H1 (cell line): ENCODE measurements at regions not wholly inside any gene's neighbourhood (a gene's known extent, or its start where the extent isn't known, plus 50 kb on each side); places are given as distances from the start of the nearest gene placed in this dataset.

Experiments
- CTCF ChIA-PET: fragments of 300-600 bp; sonication (Branson Sonifier 250); formaldehyde crosslinking; loops from one replicate; lab custom pipeline; 2021; ENCODE audit not compliant: partially characterized antibody; lab: Charles Lee
- POLR2A ChIA-PET: fragments of 300-600 bp; sonication (Branson Sonifier 250); formaldehyde crosslinking; loops from one replicate; lab custom pipeline; 2021; ENCODE audit warnings: inconsistent platforms; ENCODE audit not compliant: partially characterized antibody; lab: Charles Lee
- DNase-seq, 2 experiments: peaks; one replicate each; pipeline versions ENCODE4 v3.0.0 to v3.0.0-alpha.2; 2010 to 2022; ENCODE audit warnings: low spot score in 2 of 2, low read depth in 1 of 2, mixed read lengths in 1 of 2
- FAIRE-seq: peaks from 2 replicates; lab custom pipeline; 2011; peaks lifted over from hg19 to GRCh38; lab: Jason Lieb, UNC
- H2AFZ ChIP-seq: 2 replicates; pipeline ENCODE4 v1.8.1; 2012; ENCODE audit warnings: low read length, inconsistent platforms
- H2AK5ac ChIP-seq: 2 replicates; pipeline ENCODE4 v1.6.1; 2013; ENCODE audit warnings: low read depth, low read length
- H2BK120ac ChIP-seq: replicated peaks from 2 replicates; pipeline ENCODE3; 2013; ENCODE audit warnings: low read depth, low read length, inconsistent platforms
- H2BK12ac ChIP-seq: 2 replicates; pipeline ENCODE4 v1.6.1; 2013; ENCODE audit warnings: low read depth, low read length
- H2BK15ac ChIP-seq: 2 replicates; pipeline ENCODE4 v1.6.1; 2013; ENCODE audit warnings: low read length
- H2BK20ac ChIP-seq: 2 replicates; pipeline ENCODE4 v1.6.1; 2013; ENCODE audit warnings: low read length
- H2BK5ac ChIP-seq: 2 replicates; pipeline ENCODE4 v1.6.1; 2013; ENCODE audit warnings: low read depth, low read length
- H3K14ac ChIP-seq: 2 replicates; pipeline ENCODE4 v1.6.1; 2013; ENCODE audit warnings: inconsistent platforms; ENCODE audit not compliant: insufficient read length
- H3K18ac ChIP-seq: 2 replicates; pipeline ENCODE4 v1.6.1; 2013; ENCODE audit warnings: low read length; ENCODE audit errors: extremely low read depth
- H3K23ac ChIP-seq: 2 replicates; pipeline ENCODE4 v1.6.1; 2013; ENCODE audit warnings: inconsistent platforms; ENCODE audit not compliant: insufficient read length
- H3K23me2 ChIP-seq: 2 replicates; pipeline ENCODE4 v1.6.1; 2013; ENCODE audit warnings: low read depth, low read length
- H3K27ac ChIP-seq: 2 replicates; pipeline ENCODE4 v1.6.1; 2011; ENCODE audit warnings: low read depth, low read length, inconsistent platforms
- H3K27me3 ChIP-seq, 4 experiments: replicated peaks in 1 of 4; 1 replicate in 1 of 4; 2 replicates in 3 of 4; pipeline versions ENCODE4 v1.6.1 to v1.8.1; 2011 to 2013; ENCODE audit warnings: low read length in 3 of 4, mild to moderate bottlenecking in 3 of 4, inconsistent platforms in 2 of 4, mixed read lengths in 2 of 4, moderate library complexity in 1 of 4; ENCODE audit not compliant: control insufficient read depth in 3 of 4, insufficient read depth in 3 of 4; ENCODE audit errors: extremely low read depth in 1 of 4
- H3K36me3 ChIP-seq, 4 experiments: 2 replicates each; pipeline versions ENCODE4 v1.6.1 to v1.8.1; 2011 to 2013; ENCODE audit warnings: mild to moderate bottlenecking in 4 of 4, low read length in 3 of 4, moderate library complexity in 2 of 4, control low read depth in 1 of 4, inconsistent platforms in 1 of 4; ENCODE audit not compliant: insufficient read depth in 4 of 4, control insufficient read depth in 2 of 4
- H3K4ac ChIP-seq: replicated peaks from 2 replicates; pipeline ENCODE3; 2013; ENCODE audit warnings: low read length, low read depth, mixed read lengths, inconsistent platforms; ENCODE audit not compliant: insufficient read length
- H3K4me1 ChIP-seq, 4 experiments: replicated peaks in 1 of 4; 1 replicate in 1 of 4; 2 replicates in 3 of 4; pipeline versions ENCODE4 v1.6.1 to v1.8.1; 2011 to 2013; ENCODE audit warnings: low read length in 3 of 4, inconsistent platforms in 2 of 4, mixed read lengths in 1 of 4; ENCODE audit not compliant: insufficient read depth in 4 of 4, control insufficient read depth in 3 of 4
- H3K4me2 ChIP-seq, 2 experiments: 2 replicates each; pipeline versions ENCODE4 v1.6.1 to v1.8.1; 2011 to 2013; ENCODE audit warnings: low read depth in 2 of 2, low read length in 2 of 2, control low read depth in 1 of 2, inconsistent platforms in 1 of 2, mild to moderate bottlenecking in 1 of 2; ENCODE audit not compliant: insufficient read depth in 1 of 2
- H3K4me3 ChIP-seq, 4 experiments: fragments of 200-600, 300-600 bp in 1 of 4; sonication (generic), shearing (Covaris generic), sonication (Bioruptor Twin) in 1 of 4; 2 replicates each; pipeline versions ENCODE4 v1.5.1 to v1.8.1; 2011 to 2016; ENCODE audit warnings: low read length in 4 of 4, low read depth in 3 of 4, control low read depth in 2 of 4, inconsistent platforms in 2 of 4, mild to moderate bottlenecking in 2 of 4, mixed read lengths in 1 of 4, moderate library complexity in 1 of 4; ENCODE audit not compliant: insufficient read depth in 2 of 4; ENCODE audit errors: extremely low read depth in 1 of 4
- H3K56ac ChIP-seq: replicated peaks from 2 replicates; pipeline ENCODE3; 2013; ENCODE audit warnings: low read depth, mild to moderate bottlenecking, mixed read lengths, low read length, inconsistent platforms; ENCODE audit not compliant: insufficient read length
- H3K79me1 ChIP-seq: 2 replicates; pipeline ENCODE4 v1.6.1; 2013; ENCODE audit warnings: low read depth, low read length, control low read depth
- H3K79me2 ChIP-seq, 2 experiments: 2 replicates each; pipeline versions ENCODE4 v1.6.1 to v1.8.1; 2012 to 2013; ENCODE audit warnings: low read length in 2 of 2, mild to moderate bottlenecking in 2 of 2, inconsistent platforms in 1 of 2; ENCODE audit not compliant: insufficient read depth in 2 of 2, control insufficient read depth in 1 of 2
- H3K9ac ChIP-seq, 4 experiments: replicated peaks in 1 of 4; 1 replicate in 1 of 4; 2 replicates in 3 of 4; pipeline versions ENCODE4 v1.6.1 to v1.8.1; 2011 to 2013; ENCODE audit warnings: low read depth in 3 of 4, low read length in 3 of 4, control low read depth in 2 of 4, mild to moderate bottlenecking in 2 of 4, moderate library complexity in 2 of 4, inconsistent platforms in 1 of 4; ENCODE audit errors: extremely low read depth in 1 of 4
- H3K9me3 ChIP-seq, 2 experiments: 2 replicates each; pipeline versions ENCODE4 v1.6.1 to v1.8.1; 2012 to 2013; ENCODE audit warnings: mild to moderate bottlenecking in 2 of 2, moderate library complexity in 2 of 2, control low read depth in 1 of 2, inconsistent platforms in 1 of 2, low read depth in 1 of 2, low read length in 1 of 2, mixed read lengths in 1 of 2; ENCODE audit not compliant: insufficient read depth in 2 of 2
- H4K20me1 ChIP-seq, 2 experiments: replicated peaks in 1 of 2; 2 replicates each; pipeline versions ENCODE3 to v1.8.1; 2011 to 2013; ENCODE audit warnings: inconsistent platforms in 2 of 2, low read length in 2 of 2, mild to moderate bottlenecking in 1 of 2; ENCODE audit not compliant: insufficient read depth in 2 of 2, control insufficient read depth in 1 of 2
- H4K5ac ChIP-seq: 2 replicates; pipeline ENCODE4 v1.6.1; 2013; ENCODE audit warnings: low read length, low read depth, mixed read lengths, inconsistent platforms; ENCODE audit not compliant: insufficient read length
- H4K8ac ChIP-seq: 2 replicates; pipeline ENCODE4 v1.8.0; 2013; ENCODE audit warnings: mild to moderate bottlenecking, moderate library complexity, low read length, inconsistent platforms; ENCODE audit not compliant: insufficient read depth; ENCODE audit errors: extremely low read depth
- H4K91ac ChIP-seq: replicated peaks from 2 replicates; pipeline ENCODE3; 2013; ENCODE audit warnings: low read length, mixed read lengths, inconsistent platforms; ENCODE audit not compliant: insufficient read length
- WGBS, 2 experiments: shearing (Covaris generic) in 1 of 2; methylation state at CpG; one replicate each; pipeline versions ENCODE4 v1.1.6 to v1.1.7; 2013 to 2015; ENCODE audit warnings: low lambda C conversion rate in 2 of 2, mixed read lengths in 2 of 2, inconsistent platforms in 1 of 2, low coverage in 1 of 2, missing lambda C conversion rate in 1 of 2; ENCODE audit not compliant: insufficient replicate concordance in 2 of 2, insufficient coverage in 1 of 2, insufficient read length in 1 of 2; ENCODE audit errors: extremely low coverage in 1 of 2, missing lambda C conversion rate in 1 of 2; 5-methylcytosine and 5-hydroxymethylcytosine counted together

DNA sequence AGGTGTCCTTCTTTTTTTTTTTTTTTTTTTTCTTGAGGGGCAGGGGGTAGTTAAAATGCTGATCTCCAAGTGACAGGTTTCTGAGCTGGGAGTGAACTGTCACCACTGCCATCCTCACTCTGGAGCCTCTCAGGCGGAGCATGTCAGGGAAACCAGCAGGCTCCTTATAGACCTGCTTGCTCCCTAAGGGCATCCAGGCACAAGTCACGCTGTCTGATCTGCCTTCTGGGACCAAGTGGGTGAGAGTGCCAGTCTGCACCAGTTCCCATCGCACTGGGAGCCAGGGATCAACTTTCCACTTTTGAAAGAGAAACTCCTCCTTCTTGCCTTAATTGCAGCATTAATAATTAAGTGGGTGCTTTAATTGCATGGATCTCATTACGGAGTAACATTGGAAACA, 537.9 kb upstream of the CADM1 start:
- H3K79me1 ChIP-seq: no peaks in the 10 kb centered on the region
- no peak overlapping the region for H2AK5ac ChIP-seq
- H3K23ac ChIP-seq: no peak overlapping the region
- no peaks in the 10 kb centered on the region; a peak in 1 of 7 replicates for H3K27me3 ChIP-seq
- no peak overlapping the region for H2BK20ac ChIP-seq
- no peak overlapping the region for H3K56ac ChIP-seq
- CTCF ChIA-PET: interaction anchor here (0.9 to 1.3 kb wide), 4 partner anchors 7 to 31 kb away, joined by 3 to 4 read pairs (median 3); no protein-coding TSS in a partner anchor
- no peaks in the 10 kb centered on the region for H4K20me1 ChIP-seq
- H4K8ac ChIP-seq: no peak overlapping the region
- H2BK120ac ChIP-seq: no peak overlapping the region
- no peak overlapping the region for H3K18ac ChIP-seq
- DNase-seq (no peak), FAIRE-seq (no peak)
- no peaks in the 10 kb centered on the region for H3K36me3 ChIP-seq
- no peak overlapping the region for H3K9ac ChIP-seq
- H2BK12ac ChIP-seq: no peak overlapping the region
- H3K4me2 ChIP-seq: no peak overlapping the region
- H3K4me3 ChIP-seq: no peak overlapping the region
- WGBS, 2 experiments: 91% methylated on average over 4 of the region's 4 CpGs; no CpG with 5 or more reads in 1 of the 2 experiments
- no peak overlapping the region for H4K5ac ChIP-seq
- H2BK15ac ChIP-seq: no peak overlapping the region
- no peak overlapping the region for H3K4ac ChIP-seq
- no peak overlapping the region for H2BK5ac ChIP-seq
- H3K27ac ChIP-seq: no peak overlapping the region
- H3K23me2 ChIP-seq: no peaks in the 10 kb centered on the region
- H3K79me2 ChIP-seq: no peaks in the 10 kb centered on the region
- POLR2A ChIA-PET: no interaction called here
- H3K14ac ChIP-seq: no peak overlapping the region
- no peak overlapping the region for H2AFZ ChIP-seq
- no peak overlapping the region for H4K91ac ChIP-seq
- H3K4me1 ChIP-seq: peaks cover 0 to 5% (median 3%) of the 10 kb centered on the region in 4 experiments; a peak in 4 of 7 replicates
- no peaks in the 10 kb centered on the region for H3K9me3 ChIP-seq
